PC-3 (cell line): ENCODE measurements at regions not wholly inside any gene's neighbourhood (a gene's known extent, or its start where the extent isn't known, plus 50 kb on each side); places are given as distances from the start of the nearest gene placed in this dataset.

Experiments
- EZH2 ChIP-seq: fragments of 300-600 bp; sonication (generic); IDR thresholded peaks from one replicate; pipeline ENCODE4 v1.6.1; 2017; ENCODE audit warnings: antibody characterized with exemption, mild to moderate bottlenecking, low read length; ENCODE audit not compliant: unreplicated experiment
- EZH2phosphoT487 ChIP-seq: fragments of 300-600 bp; sonication (generic); IDR thresholded peaks from 2 replicates; pipeline ENCODE4 v1.6.1; 2018; ENCODE audit warnings: mild to moderate bottlenecking, antibody characterized with exemption, low read length, borderline replicate concordance
- TF ChIP-seq, protein P1 (sequence below): fragments of 300-600 bp; sonication (generic); conservative IDR thresholded peaks from 2 replicates; pipeline ENCODE4 v1.5.1; 2017; ENCODE audit warnings: antibody characterized with exemption, low read depth, mild to moderate bottlenecking, low read length

DNA sequence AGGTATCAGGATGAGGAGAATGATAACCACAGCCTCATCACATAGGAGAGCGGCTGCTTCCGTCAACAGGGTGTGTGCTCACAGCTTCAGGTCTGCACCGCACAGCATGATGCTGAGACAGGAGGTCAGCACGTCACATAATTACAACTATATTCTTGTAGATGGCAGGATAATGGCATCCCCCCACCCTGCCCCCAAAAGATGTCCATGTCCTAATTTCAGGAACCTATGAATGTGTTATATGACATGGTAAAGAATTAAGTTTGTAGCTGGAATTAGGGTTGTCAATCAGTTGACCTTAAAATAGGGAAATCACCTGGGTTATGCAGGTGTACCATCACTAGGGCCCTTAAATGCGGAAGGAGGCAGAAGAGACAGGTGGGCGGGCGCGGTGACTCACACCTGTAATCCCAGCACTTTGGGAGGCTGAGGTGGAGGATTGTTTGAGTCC is 73.9 kb downstream of the ARL4C start:
- TF ChIP-seq, protein P1, sequence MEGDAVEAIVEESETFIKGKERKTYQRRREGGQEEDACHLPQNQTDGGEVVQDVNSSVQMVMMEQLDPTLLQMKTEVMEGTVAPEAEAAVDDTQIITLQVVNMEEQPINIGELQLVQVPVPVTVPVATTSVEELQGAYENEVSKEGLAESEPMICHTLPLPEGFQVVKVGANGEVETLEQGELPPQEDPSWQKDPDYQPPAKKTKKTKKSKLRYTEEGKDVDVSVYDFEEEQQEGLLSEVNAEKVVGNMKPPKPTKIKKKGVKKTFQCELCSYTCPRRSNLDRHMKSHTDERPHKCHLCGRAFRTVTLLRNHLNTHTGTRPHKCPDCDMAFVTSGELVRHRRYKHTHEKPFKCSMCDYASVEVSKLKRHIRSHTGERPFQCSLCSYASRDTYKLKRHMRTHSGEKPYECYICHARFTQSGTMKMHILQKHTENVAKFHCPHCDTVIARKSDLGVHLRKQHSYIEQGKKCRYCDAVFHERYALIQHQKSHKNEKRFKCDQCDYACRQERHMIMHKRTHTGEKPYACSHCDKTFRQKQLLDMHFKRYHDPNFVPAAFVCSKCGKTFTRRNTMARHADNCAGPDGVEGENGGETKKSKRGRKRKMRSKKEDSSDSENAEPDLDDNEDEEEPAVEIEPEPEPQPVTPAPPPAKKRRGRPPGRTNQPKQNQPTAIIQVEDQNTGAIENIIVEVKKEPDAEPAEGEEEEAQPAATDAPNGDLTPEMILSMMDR = no peak
- TF ChIP-seq EZH2phosphoT487 = no peak
- TF ChIP-seq EZH2 = no peak
